BLaER1 (cell line): ENCODE measurements at regions not wholly inside any gene's neighbourhood (a gene's known extent, or its start where the extent isn't known, plus 50 kb on each side); places are given as distances from the start of the nearest gene placed in this dataset.
A peak's percentile ranks its signal among the peaks of the same experiment; 100 is the strongest.

Source experiments
- H3K27ac ChIP-seq: shearing (Covaris generic); formaldehyde crosslinking; 2 replicates; pipeline ENCODE4 v1.8.1; 2022
- H3K27me3 ChIP-seq: shearing (Covaris generic); formaldehyde crosslinking; 2 replicates; pipeline ENCODE4 v1.8.1; 2022
- H3K36me3 ChIP-seq: shearing (Covaris generic); formaldehyde crosslinking; 2 replicates; pipeline ENCODE4 v1.8.1; 2022
- H3K4me1 ChIP-seq: shearing (Covaris generic); formaldehyde crosslinking; 2 replicates; pipeline ENCODE4 v1.8.1; 2022
- H3K4me2 ChIP-seq: shearing (Covaris generic); formaldehyde crosslinking; 2 replicates; pipeline ENCODE4 v1.8.1; 2022
- H3K4me3 ChIP-seq: shearing (Covaris generic); formaldehyde crosslinking; 2 replicates; pipeline ENCODE4 v1.8.1; 2022
- H3K9ac ChIP-seq: shearing (Covaris generic); formaldehyde crosslinking; 2 replicates; pipeline ENCODE4 v1.8.1; 2022
- H3K9me3 ChIP-seq: shearing (Covaris generic); formaldehyde crosslinking; 2 replicates; pipeline ENCODE4 v1.8.1; 2022
- H4K20me1 ChIP-seq: shearing (Covaris generic); formaldehyde crosslinking; 2 replicates; pipeline ENCODE4 v1.8.1; 2022
- Cebpa-rat ChIP-seq: shearing (Covaris generic); IDR thresholded peaks from 2 replicates; pipeline ENCODE4 v1.8.1; 2022

DNA sequence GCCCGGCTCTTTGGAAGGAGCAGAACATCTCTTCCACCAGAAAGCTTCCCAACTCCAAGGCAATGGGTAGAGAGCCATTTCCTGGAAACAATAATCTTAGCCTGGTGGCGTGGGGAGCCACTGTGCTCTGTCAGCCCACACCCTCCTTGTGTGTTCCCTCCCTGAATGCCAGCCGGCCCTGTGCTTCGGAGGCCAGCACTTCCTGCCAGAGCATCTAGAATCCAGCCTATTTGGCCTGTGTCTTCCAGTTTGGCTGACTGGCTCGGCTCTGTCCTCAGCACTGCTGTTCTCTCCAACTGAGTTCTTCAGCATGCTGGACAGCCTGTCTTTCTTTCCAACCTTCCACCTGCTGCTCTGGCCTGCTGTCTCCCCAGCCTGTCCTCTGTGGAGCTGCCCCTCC is 349.3 kb downstream of the MFSD1 start:
- no peaks in the 10 kb centered on the region for H3K4me1 ChIP-seq
- TF ChIP-seq Cebpa-rat: no peak
- no peak overlapping the region for H3K27ac ChIP-seq
- H3K36me3 ChIP-seq: no peaks in the 10 kb centered on the region
- no peaks in the 10 kb centered on the region for H4K20me1 ChIP-seq
- H3K9ac ChIP-seq: no peak overlapping the region
- H3K9me3 ChIP-seq: no peaks in the 10 kb centered on the region
- no peak overlapping the region for H3K4me2 ChIP-seq
- H3K4me3 ChIP-seq: no peak overlapping the region
- no peaks in the 10 kb centered on the region for H3K27me3 ChIP-seq

DNA sequence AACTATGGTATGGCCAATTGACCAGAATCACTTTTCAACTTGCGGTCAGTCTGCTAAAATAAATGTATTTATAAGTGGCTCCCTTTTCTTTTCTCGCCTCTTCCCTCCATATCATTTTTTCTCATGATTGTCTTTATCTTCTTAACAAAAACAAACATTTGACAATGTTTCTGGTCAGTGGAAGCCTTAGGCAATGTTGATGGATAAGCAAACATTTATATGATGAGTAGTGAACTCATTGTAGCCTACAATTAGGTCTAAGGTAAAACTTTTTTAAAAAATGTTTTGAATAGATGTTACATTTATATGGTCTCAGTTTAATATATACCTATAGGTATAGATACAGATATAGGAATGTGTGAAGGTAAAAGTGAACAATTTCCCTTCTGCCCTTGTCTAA is 355.4 kb downstream of the MFSD1 start:
- Histone ChIP-seq H3K4me2 (no peak overlapping the region), H3K27ac (no peak overlapping the region), H3K4me3 (no peak overlapping the region), H3K4me1 (no peaks in the 10 kb centered on the region), H3K27me3 (no peaks in the 10 kb centered on the region), H4K20me1 (no peaks in the 10 kb centered on the region), H3K9ac (no peak overlapping the region), H3K36me3 (no peaks in the 10 kb centered on the region), H3K9me3 (no peaks in the 10 kb centered on the region)
- TF ChIP-seq Cebpa-rat: no peak

DNA sequence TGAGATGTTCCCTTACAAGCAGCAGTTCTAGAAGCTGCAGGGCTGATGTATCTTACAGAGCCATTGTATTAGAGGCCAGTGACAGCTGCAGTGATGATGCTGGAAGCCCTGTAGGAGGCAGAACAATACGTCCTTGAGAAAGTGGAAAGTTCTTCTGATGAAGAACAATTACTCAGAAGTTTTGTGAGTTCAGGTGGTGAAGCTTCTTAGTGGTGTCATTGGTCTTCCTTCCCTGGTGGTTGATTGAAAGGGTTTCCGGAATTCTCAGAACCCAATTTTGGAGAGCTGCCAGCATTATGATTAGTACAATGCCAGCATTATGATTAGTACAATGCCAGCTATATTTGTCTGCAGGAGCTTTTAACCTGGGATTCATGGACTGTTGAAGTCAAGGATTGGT is 356.4 kb downstream of the MFSD1 start:
- no peaks in the 10 kb centered on the region for H3K9me3 ChIP-seq
- H3K4me1 ChIP-seq: no peaks in the 10 kb centered on the region
- H3K27ac ChIP-seq: no peak overlapping the region
- no peaks in the 10 kb centered on the region for H4K20me1 ChIP-seq
- no peak overlapping the region for H3K9ac ChIP-seq
- H3K27me3 ChIP-seq: no peaks in the 10 kb centered on the region
- H3K4me3 ChIP-seq: no peak overlapping the region
- H3K4me2 ChIP-seq: no peak overlapping the region
- no peak for TF ChIP-seq Cebpa-rat
- no peaks in the 10 kb centered on the region for H3K36me3 ChIP-seq

GRCh38 chr3:159158801-159159200 is 356.9 kb downstream of the MFSD1 start:
- Histone ChIP-seq H3K4me2 (no peak overlapping the region), H3K9me3 (no peaks in the 10 kb centered on the region), H3K9ac (no peak overlapping the region), H3K4me3 (no peak overlapping the region), H3K4me1 (no peaks in the 10 kb centered on the region), H3K27ac (no peak overlapping the region), H3K36me3 (no peaks in the 10 kb centered on the region), H3K27me3 (no peaks in the 10 kb centered on the region), H4K20me1 (no peaks in the 10 kb centered on the region)
- TF ChIP-seq Cebpa-rat: no peak

- no peak for TF ChIP-seq Cebpa-rat
- Histone ChIP-seq H3K4me3 (no peak overlapping the region), H3K27me3 (no peaks in the 10 kb centered on the region), H3K9me3 (no peaks in the 10 kb centered on the region), H4K20me1 (no peaks in the 10 kb centered on the region), H3K27ac (no peak overlapping the region), H3K9ac (no peak overlapping the region), H3K36me3 (no peaks in the 10 kb centered on the region), H3K4me1 (no peaks in the 10 kb centered on the region), H3K4me2 (no peak overlapping the region)
Observed at GRCh38 chr3:159159546-159159945, 357.7 kb downstream of the MFSD1 start.

DNA sequence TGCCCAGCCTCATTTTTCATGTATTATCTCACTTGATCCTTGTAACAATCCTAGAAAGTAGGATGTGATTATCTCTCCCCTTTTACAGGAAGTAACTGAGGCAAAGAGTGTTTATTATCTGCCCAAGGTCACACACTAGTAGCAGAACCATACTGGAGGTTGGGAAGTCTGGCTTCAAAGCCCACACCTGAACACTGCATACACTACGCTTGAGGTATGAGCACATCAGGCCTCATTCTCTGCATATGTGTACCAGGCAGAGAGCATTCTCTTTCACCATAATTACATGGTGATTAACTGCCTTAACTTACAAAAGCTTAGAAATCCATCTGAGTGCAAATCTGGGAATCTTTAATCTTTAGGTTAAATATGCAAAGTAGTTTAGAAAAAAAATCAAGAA is 361.8 kb downstream of the MFSD1 start:
- no peaks in the 10 kb centered on the region for H3K9me3 ChIP-seq
- no peaks in the 10 kb centered on the region for H3K36me3 ChIP-seq
- H3K27ac ChIP-seq: no peak overlapping the region
- no peak overlapping the region for H3K4me2 ChIP-seq
- H3K27me3 ChIP-seq: no peaks in the 10 kb centered on the region
- no peak for TF ChIP-seq Cebpa-rat
- no peaks in the 10 kb centered on the region for H4K20me1 ChIP-seq
- H3K9ac ChIP-seq: no peak overlapping the region
- no peak overlapping the region for H3K4me3 ChIP-seq
- H3K4me1 ChIP-seq: peaks cover 10% of the 10 kb centered on the region

DNA sequence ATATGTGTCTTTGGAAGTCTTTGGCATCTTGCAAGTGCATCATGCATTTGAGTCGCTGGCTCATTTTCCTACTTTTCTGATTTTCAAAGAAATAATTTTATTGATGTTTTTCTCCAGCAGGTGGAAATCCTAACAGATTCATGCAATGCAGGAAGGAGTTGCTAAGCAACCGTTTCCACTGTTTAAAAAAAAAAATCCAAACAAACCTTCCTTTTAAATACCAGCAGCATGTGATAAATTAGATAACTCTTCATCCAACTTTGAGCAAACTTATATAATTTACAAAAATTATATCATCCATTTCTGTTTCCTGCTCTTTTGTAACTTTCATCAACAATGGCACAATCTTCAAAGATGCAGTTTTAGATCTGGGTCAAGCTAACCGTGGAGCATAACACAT is 364.1 kb downstream of the MFSD1 start:
- no peaks in the 10 kb centered on the region for H3K27me3 ChIP-seq
- 0 out of 2 replicates have a peak overlapping the region, but pooled peaks have one; percentile 7 for H3K4me2 ChIP-seq
- no peaks in the 10 kb centered on the region for H3K36me3 ChIP-seq
- no peak for TF ChIP-seq Cebpa-rat
- peaks cover 10% of the 10 kb centered on the region for H3K4me1 ChIP-seq
- H4K20me1 ChIP-seq: no peaks in the 10 kb centered on the region
- no peaks in the 10 kb centered on the region for H3K9me3 ChIP-seq
- no peak overlapping the region for H3K9ac ChIP-seq
- H3K4me3 ChIP-seq: no peak overlapping the region
- H3K27ac ChIP-seq: no peak overlapping the region

- no peak overlapping the region for H3K4me2 ChIP-seq
- H3K27me3 ChIP-seq: no peaks in the 10 kb centered on the region
- no peak overlapping the region for H3K27ac ChIP-seq
- H3K9me3 ChIP-seq: no peaks in the 10 kb centered on the region
- no peak for TF ChIP-seq Cebpa-rat
- H3K9ac ChIP-seq: no peak overlapping the region
- peaks cover 10% of the 10 kb centered on the region for H3K4me1 ChIP-seq
- H3K4me3 ChIP-seq: no peak overlapping the region
- no peaks in the 10 kb centered on the region for H4K20me1 ChIP-seq
- H3K36me3 ChIP-seq: no peaks in the 10 kb centered on the region
Observed at GRCh38 chr3:159166899-159167586, 365.2 kb downstream of the MFSD1 start.

DNA sequence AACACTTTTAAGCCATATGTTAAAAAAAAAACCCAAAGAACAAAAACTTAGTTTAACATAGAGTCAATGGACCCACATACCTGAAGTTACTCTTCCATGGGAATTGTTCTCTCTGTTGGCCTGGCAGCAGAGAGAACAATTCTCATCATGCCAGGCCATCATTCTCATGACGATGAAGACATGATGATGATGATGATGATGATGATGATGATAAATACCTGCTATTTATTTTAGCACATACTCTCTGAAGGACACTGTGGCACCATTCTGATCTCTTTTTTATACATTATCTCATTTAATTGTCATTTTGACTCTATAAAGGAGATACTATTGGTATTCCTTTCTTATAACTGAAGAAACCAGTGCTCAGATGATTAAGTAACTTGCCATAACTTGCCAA is 366.9 kb downstream of the MFSD1 start:
- H3K27me3 ChIP-seq: no peaks in the 10 kb centered on the region
- no peak overlapping the region for H3K4me2 ChIP-seq
- H3K4me3 ChIP-seq: no peak overlapping the region
- no peaks in the 10 kb centered on the region for H3K9me3 ChIP-seq
- no peak for TF ChIP-seq Cebpa-rat
- peaks cover 10% of the 10 kb centered on the region for H3K4me1 ChIP-seq
- no peak overlapping the region for H3K9ac ChIP-seq
- no peaks in the 10 kb centered on the region for H3K36me3 ChIP-seq
- no peak overlapping the region for H3K27ac ChIP-seq
- H4K20me1 ChIP-seq: no peaks in the 10 kb centered on the region

DNA sequence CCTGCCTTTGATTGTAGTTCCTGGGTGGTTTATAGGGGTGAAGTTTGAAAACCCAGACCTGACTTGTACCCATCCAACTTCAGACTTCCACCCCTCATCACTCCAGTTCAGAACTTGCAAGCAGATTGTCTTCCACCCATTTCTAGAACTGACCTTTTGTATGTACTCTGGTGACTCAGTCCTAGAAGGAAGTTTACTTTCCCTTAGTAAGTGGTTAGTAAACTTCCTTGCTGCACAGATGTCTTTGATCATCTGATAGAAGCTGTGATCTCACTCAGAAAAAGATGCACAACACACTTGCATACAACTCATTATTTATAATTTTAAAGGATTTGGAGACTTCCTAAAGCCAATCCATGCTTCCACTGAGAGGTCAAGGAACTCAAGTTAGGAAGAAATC is 368.0 kb downstream of the MFSD1 start:
- no peaks in the 10 kb centered on the region for H3K9me3 ChIP-seq
- H3K36me3 ChIP-seq: no peaks in the 10 kb centered on the region
- H3K4me1 ChIP-seq: peaks cover 10% of the 10 kb centered on the region
- H3K4me2 ChIP-seq: no peak overlapping the region
- no peaks in the 10 kb centered on the region for H4K20me1 ChIP-seq
- H3K27ac ChIP-seq: no peak overlapping the region
- H3K4me3 ChIP-seq: no peak overlapping the region
- TF ChIP-seq Cebpa-rat: no peak
- H3K27me3 ChIP-seq: no peaks in the 10 kb centered on the region
- no peak overlapping the region for H3K9ac ChIP-seq

- Histone ChIP-seq H3K27ac (no peak overlapping the region), H3K4me2 (no peak overlapping the region)
Observed at GRCh38 chr3:159170436-159171003, 368.7 kb downstream of the MFSD1 start.

More at GRCh38 chr3:159170436-159171003, 368.7 kb downstream of the MFSD1 start:
- H3K27me3 ChIP-seq: no peaks in the 10 kb centered on the region
- no peaks in the 10 kb centered on the region for H3K36me3 ChIP-seq
- no peak overlapping the region for H3K4me3 ChIP-seq
- no peak overlapping the region for H3K9ac ChIP-seq
- H3K4me1 ChIP-seq: peaks cover 10% of the 10 kb centered on the region
- H4K20me1 ChIP-seq: no peaks in the 10 kb centered on the region
- TF ChIP-seq Cebpa-rat: no peak
- no peaks in the 10 kb centered on the region for H3K9me3 ChIP-seq
